K562 (cell line): ENCODE measurements at regions not wholly inside any gene's neighbourhood (a gene's known extent, or its start where the extent isn't known, plus 50 kb on each side); places are given as distances from the start of the nearest gene placed in this dataset.

Experiments
- ATAC-seq: fragments of 200-7000 bp; cut with Tn5 transposase; 3 replicates; pipeline ENCODE4 v1.9.1; 2020; ENCODE audit warnings: moderate library complexity
- BruUV-seq: library from RNA; stranded (reverse); fragments of 400-500 nt; replicated peaks from 2 replicates; lab custom pipeline; 2021; lab: Mats Ljungman, UMichigan
- CTCF ChIA-PET: fragments of 300-600 bp; formaldehyde crosslinking; extraction: SDS; loops from one replicate; lab custom pipeline; 2021; ENCODE audit warnings: low intra/inter-chr PET ratio; lab: Yijun Ruan, JAX
- POLR2A ChIA-PET: fragments of 300-600, 350-650 bp; sonication (Branson Sonifier 250); formaldehyde crosslinking; extraction: SDS; loops from one replicate; lab custom pipeline; 2021; ENCODE audit warnings: antibody characterized with exemption, inconsistent platforms; lab: Yijun Ruan, JAX
- DNase-seq, 4 experiments: peaks; one replicate each; pipeline versions ENCODE4 v3.0.0 to v3.0.0-alpha.2; 2011 to 2018; ENCODE audit warnings: low spot score in 3 of 4, mixed read lengths in 3 of 4; ENCODE audit errors: extremely low read depth in 1 of 4
- FAIRE-seq: peaks from 2 replicates; lab custom pipeline; 2011; peaks lifted over from hg19 to GRCh38; lab: Jason Lieb, UNC
- H2AFZ ChIP-seq: 2 replicates; pipeline ENCODE4 v1.6.0; 2011; ENCODE audit warnings: low read depth, low read length, control low read depth, inconsistent platforms
- H3K27ac ChIP-seq: fragments of 200-600 bp; 3 replicates; pipeline ENCODE4 v1.8.0; 2011; ENCODE audit warnings: low read depth, mild to moderate bottlenecking, control low read depth, inconsistent platforms, low read length, moderate library complexity, mixed read lengths; ENCODE audit errors: extremely low read depth
- H3K27me3 ChIP-seq, 2 experiments: fragments of 300-600 bp in 1 of 2; 2 replicates in 1 of 2; 3 replicates in 1 of 2; pipeline versions ENCODE4 v1.6.0 to v1.8.0; 2011; ENCODE audit warnings: inconsistent platforms in 2 of 2, low read length in 2 of 2, mild to moderate bottlenecking in 1 of 2, mixed read lengths in 1 of 2, moderate library complexity in 1 of 2; ENCODE audit not compliant: control insufficient read depth in 2 of 2, insufficient read depth in 2 of 2
- H3K36me3 ChIP-seq: fragments of 300-600 bp; 3 replicates; pipeline ENCODE4 v1.8.0; 2011; ENCODE audit warnings: mild to moderate bottlenecking, low read length, inconsistent platforms; ENCODE audit not compliant: control insufficient read depth, insufficient read depth
- H3K4me1 ChIP-seq, 2 experiments: fragments of 200-600 bp in 1 of 2; replicated peaks in 1 of 2; 2 replicates in 1 of 2; 3 replicates in 1 of 2; pipeline versions ENCODE4 v1.5.1 to v1.8.0; 2011; ENCODE audit warnings: inconsistent platforms in 2 of 2, low read length in 2 of 2, mild to moderate bottlenecking in 1 of 2, mixed read lengths in 1 of 2, moderate library complexity in 1 of 2; ENCODE audit not compliant: control insufficient read depth in 2 of 2, insufficient read depth in 2 of 2
- H3K4me2 ChIP-seq: 2 replicates; pipeline ENCODE4 v1.6.1; 2011; ENCODE audit warnings: low read length, control low read depth, inconsistent platforms, mixed read lengths; ENCODE audit not compliant: insufficient read depth
- H3K4me3 ChIP-seq: fragments of 200-600 bp; sonication (generic), shearing (Covaris generic); 2 replicates; pipeline ENCODE4 v1.5.1; 2016; ENCODE audit warnings: control low read depth, inconsistent platforms
- H3K79me2 ChIP-seq: fragments of 200-600 bp; 3 replicates; pipeline ENCODE4 v1.8.0; 2011; ENCODE audit warnings: low read length, inconsistent platforms; ENCODE audit not compliant: control insufficient read depth, insufficient read depth
- H3K9ac ChIP-seq, 2 experiments: 2 replicates each; pipeline versions ENCODE4 v1.6.0 to v1.6.1; 2011; ENCODE audit warnings: low read depth in 2 of 2, low read length in 2 of 2, control low read depth in 1 of 2, inconsistent platforms in 1 of 2, mild to moderate bottlenecking in 1 of 2, mixed read lengths in 1 of 2; ENCODE audit not compliant: insufficient read depth in 1 of 2
- H3K9me1 ChIP-seq: one replicate; pipeline ENCODE4 v1.6.0; 2011; ENCODE audit warnings: inconsistent platforms, mild to moderate bottlenecking, low read length, moderate library complexity; ENCODE audit not compliant: control insufficient read depth, insufficient read depth
- H3K9me3 ChIP-seq: replicated peaks from 2 replicates; pipeline ENCODE4 v1.5.1; 2011; ENCODE audit warnings: low read depth, low read length, inconsistent platforms; ENCODE audit not compliant: control insufficient read depth, insufficient read depth
- H4K20me1 ChIP-seq: replicated peaks from 2 replicates; pipeline ENCODE4 v1.6.1; 2011; ENCODE audit warnings: low read length, inconsistent platforms, mixed read lengths; ENCODE audit not compliant: control insufficient read depth, insufficient read depth
- CHD7 ChIP-seq: fragments of 200-600 bp; sonication (generic); IDR thresholded peaks from one replicate; pipeline ENCODE4 v1.6.1; 2012; ENCODE audit warnings: mild to moderate bottlenecking, low read depth, low read length, inconsistent platforms
- FOSL1 ChIP-seq: fragments of 200-800 bp; sonication (Bioruptor generic); conservative IDR thresholded peaks from 2 replicates; pipeline ENCODE4 v1.6.1; 2016; ENCODE audit warnings: missing genetic modification characterization, missing compliant biosample characterization
- NFE2 ChIP-seq: IDR thresholded peaks from 2 replicates; pipeline ENCODE4 v1.6.1; 2014; ENCODE audit warnings: antibody characterized with exemption, low read depth
- ZKSCAN3 ChIP-seq: fragments of 250-450 bp; sonication (Bioruptor Pico); IDR thresholded peaks from 2 replicates; pipeline ENCODE4 v1.4.0; 2020
- WGBS: fragments of 100-300 bp; shearing (Covaris generic); methylation state at CpG from one replicate; pipeline ENCODE4 v1.1.6; 2016; ENCODE audit warnings: low coverage, mixed read lengths; ENCODE audit not compliant: insufficient coverage; ENCODE audit errors: missing lambda C conversion rate; 5-methylcytosine and 5-hydroxymethylcytosine counted together
- in situ Hi-C: fragments of 300-500 bp; cut with MboI; formaldehyde crosslinking; loops from 4 replicates; pipeline ENCODE4 v1.15.0; 2018; ENCODE audit warnings: inconsistent platforms, mixed read lengths
- intact Hi-C: fragments of 100-400 bp; cut with micrococcal nuclease; formaldehyde crosslinking; loops from 2 replicates; pipeline ENCODE4 v1.14.2; 2022

GRCh38 chr5:135713161-135713915 lies 121.1 kb upstream of the SLC25A48 start:
- Histone ChIP-seq H3K9me3 (no peaks in the 10 kb centered on the region), H3K9ac (no peak overlapping the region), H3K79me2 (no peaks in the 10 kb centered on the region), H3K4me1 (no peaks in the 10 kb centered on the region), H3K36me3 (no peaks in the 10 kb centered on the region), H3K9me1 (no peaks in the 10 kb centered on the region), H2AFZ (no peak overlapping the region), H4K20me1 (peaks cover 3% of the 10 kb centered on the region; the same call in 1 of the 2 replicates), H3K27ac (no peak overlapping the region), H3K4me3 (no peak overlapping the region), H3K4me2 (no peak overlapping the region), H3K27me3 (peaks cover 6 to 47% of the 10 kb centered on the region in 2 experiments; a peak in 4 of 5 replicates)
- BruUV-seq = no TSS peak
- intact Hi-C loops (no loop called here), in situ Hi-C loops (no loop called here)
- POLR2A ChIA-PET = no interaction called here
- TF ChIP-seq NFE2 (no peak), ZKSCAN3 (CRISPR knock-in tag) (no peak), FOSL1 (tag) (no peak), CHD7 (no peak)
- under 1% methylated on average over 11 of the region's 11 CpGs for WGBS
- DNase-seq = no peak
- CTCF ChIA-PET = no interaction called here
- FAIRE-seq = no peak
- no peak for ATAC-seq
